ENCODE measurements at regions not wholly inside any gene's neighbourhood (a gene's known extent, or its start where the extent isn't known, plus 50 kb on each side); places are given as distances from the start of the nearest gene placed in this dataset.

DNA sequence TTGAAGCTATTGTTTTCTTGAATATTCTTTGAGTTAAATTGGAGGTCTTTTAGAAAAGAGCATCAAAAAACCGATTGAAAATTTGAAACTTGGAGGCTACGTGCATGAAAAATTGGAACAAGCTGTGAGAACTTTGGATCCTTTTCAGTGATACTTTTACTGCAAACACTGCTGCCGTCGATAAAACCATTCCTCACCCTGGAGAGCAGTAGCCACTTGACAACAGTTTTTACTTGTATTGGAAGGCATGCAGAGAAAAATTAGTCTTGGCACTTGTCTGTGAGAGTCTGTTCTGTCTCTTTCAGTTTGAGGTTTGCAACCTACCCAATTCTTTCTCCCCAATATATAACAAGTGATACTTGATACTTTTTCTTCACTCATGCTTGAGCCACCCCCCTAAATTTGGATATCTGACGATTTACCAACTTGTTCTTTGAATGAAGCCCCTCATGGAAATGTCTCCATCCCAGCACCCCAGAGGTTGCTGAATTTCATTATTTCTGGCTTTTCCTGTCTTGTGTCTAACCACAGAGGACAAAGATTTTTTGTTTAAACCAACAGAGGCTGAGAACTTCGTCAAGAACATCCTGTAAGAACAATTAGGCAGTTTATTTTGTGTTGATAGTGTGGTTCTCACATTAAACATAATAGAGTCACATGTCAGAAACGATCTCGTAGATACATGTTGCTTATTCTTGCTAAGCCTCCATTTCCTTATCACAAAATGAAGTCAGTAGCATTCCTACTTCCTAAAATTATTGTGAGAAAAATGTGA lies 307.3 kb upstream of the PLSCR5 start:
- DNase-seq (ENCODE audit: low read depth) = no peak

DNA sequence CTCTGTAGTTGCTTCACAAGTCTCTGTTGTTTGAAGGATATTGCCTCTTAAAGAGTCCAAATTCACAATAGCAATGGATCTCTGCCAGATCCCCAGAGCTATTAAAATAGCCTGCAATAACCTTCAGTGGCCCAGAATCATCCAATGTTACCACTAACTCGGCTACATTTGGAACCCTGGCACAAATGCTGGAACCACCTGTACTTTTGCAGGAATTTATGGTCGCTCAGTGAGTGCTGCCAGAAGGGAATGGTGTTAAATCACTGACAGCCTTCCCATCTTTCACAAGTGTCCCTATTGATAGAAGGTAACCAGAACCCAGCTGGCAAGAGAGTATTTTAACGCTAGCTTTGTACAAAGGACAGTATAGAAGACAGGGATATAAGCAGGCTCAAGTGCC lies 298.8 kb upstream of the PLSCR5 start:
- DNase-seq (ENCODE audit: low read depth) = no peak

- no peak for DNase-seq (ENCODE audit: low read depth)
These were observed 294.0 kb upstream of the PLSCR5 start for GRCh38 chr3:146899171-146899570.

- no peak for DNase-seq (ENCODE audit: low read depth)
These were observed 291.6 kb upstream of the PLSCR5 start for GRCh38 chr3:146896711-146897110.

DNA sequence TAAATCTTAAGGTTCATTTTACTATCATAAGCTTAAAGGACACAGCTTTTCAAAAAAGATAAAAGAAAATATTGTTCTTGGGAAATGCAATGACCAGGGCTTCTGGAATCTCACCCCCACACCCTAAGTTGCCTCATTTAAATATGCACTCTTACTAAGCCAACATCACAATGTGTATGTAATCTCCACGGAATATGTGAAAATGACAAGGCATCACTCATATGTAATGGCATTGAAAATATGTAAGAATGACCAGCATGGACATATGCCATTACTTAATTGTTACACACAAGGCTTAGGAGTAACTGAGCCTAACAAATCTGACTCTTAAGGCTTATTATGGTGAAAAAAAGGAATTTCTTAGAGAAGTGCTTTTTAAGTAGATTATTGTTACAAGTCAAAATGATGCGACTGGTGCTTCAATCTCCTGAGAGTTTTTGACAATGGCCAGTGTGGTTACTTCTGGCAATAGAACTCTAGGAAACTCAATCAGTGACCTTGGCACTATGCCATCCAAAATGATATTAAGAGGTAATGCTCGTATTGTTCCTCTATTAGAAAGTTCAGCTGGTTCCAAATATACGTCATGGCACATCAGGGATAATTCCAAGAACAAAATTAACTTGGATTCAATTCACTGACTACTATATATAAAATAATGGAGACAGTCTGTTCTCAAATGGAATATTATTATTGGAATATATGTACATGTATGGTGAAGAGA lies 290.0 kb upstream of the PLSCR5 start:
- DNase-seq (ENCODE audit: low read depth) = peak; percentile 41

GRCh38 chr3:146894406-146894805 lies 289.3 kb upstream of the PLSCR5 start:
- DNase-seq (ENCODE audit: low read depth) = no peak

GRCh38 chr3:146892041-146892440 lies 286.9 kb upstream of the PLSCR5 start:
- DNase-seq (ENCODE audit: low read depth) = no peak

DNA sequence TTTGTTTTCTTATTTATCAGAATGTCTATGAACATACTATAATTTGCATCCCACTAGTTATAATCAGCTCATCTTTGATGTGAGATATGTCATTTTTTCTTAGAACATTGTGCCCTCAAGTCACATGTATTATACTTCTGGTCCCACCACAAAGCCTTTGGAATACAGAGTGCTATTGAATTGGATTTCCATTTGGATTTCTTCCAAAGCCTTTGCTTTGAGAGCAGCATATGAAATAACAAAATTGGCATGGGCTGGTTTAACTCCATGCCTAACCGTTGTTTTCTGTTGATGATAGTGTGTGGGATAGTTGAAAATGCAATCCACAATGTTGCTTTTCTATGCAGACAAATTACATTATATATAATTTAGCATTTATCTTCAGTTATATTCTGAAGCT lies 284.5 kb upstream of the PLSCR5 start:
- no peak for DNase-seq (ENCODE audit: low read depth)

- DNase-seq (ENCODE audit: low read depth) = no peak
These were observed 283.0 kb upstream of the PLSCR5 start for GRCh38 chr3:146888176-146888575.

DNA sequence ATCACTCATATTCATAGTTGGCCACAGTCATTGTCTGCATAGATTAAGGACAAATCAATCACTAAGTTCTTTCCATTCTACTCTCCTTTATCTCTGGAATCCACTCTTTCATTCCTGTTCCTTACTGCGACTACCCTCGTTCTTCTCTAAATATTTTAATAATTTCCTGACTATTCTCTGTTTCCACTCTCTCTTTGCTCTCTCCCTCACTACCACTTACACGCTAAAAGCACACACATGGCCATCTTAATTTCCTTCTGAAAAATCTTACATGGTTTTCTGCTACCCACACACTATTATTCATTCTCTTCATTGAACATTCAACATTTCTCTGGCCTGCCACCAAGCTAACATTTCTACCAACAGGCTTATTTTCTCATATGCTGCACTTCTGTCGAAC lies 279.6 kb upstream of the PLSCR5 start:
- no peak for DNase-seq (ENCODE audit: low read depth)

- no peak for DNase-seq (ENCODE audit: low read depth)
These were observed 279.1 kb upstream of the PLSCR5 start for GRCh38 chr3:146884296-146884695.

DNA sequence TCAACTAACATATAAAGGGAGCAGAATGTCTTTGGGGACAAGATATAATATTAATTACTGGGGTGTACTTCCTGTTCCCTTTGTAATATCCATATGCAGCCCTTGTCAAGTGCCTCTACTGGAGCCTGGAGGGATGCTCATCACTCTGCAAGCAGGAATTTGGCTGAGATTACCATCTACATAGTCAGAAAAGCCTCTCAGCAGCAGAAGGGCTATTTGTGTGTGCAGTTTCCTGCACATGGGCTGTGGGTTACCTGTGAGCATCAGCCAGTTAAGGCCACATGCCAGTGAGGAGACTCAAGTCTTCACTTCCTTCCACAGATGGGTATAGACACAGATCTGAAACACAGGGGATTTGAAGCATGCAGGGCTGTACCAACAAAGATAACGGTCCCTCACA lies 278.1 kb upstream of the PLSCR5 start:
- DNase-seq (ENCODE audit: low read depth) = no peak

- DNase-seq (ENCODE audit: low read depth) = no peak
These were observed 277.0 kb upstream of the PLSCR5 start for GRCh38 chr3:146881966-146882760.

DNA sequence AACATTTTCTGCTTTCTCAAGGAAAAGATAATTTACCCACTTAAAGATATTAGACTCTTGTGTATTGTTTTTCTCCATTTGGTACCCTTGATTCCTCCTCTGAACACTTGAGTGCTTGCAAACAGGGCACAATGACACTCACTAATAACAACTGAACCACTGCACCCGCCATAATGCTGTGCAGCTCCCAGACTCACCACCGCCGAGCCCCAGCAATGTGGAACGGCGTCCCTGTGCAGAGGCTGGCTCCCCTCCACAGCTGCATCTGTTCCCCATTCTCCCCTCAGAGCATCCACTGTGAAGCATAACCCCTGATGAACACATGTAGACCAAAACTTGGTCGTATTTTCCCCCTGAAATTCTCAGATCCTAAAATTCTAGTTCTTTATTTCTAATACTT lies 276.2 kb upstream of the PLSCR5 start:
- no peak for DNase-seq (ENCODE audit: low read depth)

DNA sequence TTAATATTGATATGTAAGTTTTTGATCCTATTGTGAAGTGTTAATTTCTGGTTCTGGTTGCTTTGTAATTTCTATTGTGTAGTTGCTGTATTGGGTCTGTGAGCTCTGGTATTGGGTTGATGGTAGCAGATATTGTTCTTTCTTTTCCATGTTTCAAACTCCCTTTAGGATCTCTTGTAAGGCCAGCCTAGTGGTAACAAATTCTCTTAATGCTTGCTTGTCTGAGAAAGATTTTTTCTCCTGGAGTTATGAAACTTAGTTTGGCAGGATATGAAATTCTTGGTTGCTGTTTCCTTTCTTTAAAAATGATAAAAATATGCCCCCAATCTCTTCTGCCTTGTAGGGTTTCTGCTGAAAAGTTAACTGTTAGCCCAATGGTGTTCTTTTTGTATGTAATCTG lies 268.6 kb upstream of the PLSCR5 start:
- DNase-seq (ENCODE audit: low read depth) = no peak

GRCh38 chr3:146865175-146865755 lies 260.1 kb upstream of the PLSCR5 start:
- no peak for DNase-seq (ENCODE audit: low read depth)

DNA sequence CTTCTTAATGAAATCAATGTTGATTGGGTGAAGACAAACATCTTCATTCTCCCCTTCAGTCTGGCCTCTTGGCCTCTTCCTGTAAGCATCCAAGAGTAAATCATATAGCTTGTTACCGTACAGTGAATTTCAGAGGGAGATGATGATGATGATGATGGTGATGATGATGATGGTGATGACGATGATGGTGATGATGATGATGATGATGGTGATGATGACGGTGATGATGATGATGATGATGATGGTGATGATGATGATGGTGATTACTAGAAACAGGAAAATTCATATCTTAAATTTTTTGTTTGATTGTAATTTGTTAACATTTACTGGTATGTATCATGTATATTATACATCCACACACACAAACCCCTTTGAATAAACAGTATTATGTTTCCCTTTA lies 256.1 kb upstream of the PLSCR5 start:
- no peak for DNase-seq (ENCODE audit: low read depth)

- DNase-seq (ENCODE audit: low read depth) = no peak
These were observed 249.4 kb upstream of the PLSCR5 start for GRCh38 chr3:146854523-146854922.

GRCh38 chr3:146851665-146852064 lies 246.5 kb upstream of the PLSCR5 start:
- no peak for DNase-seq (ENCODE audit: low read depth)

GRCh38 chr3:146845361-146845760 lies 240.2 kb upstream of the PLSCR5 start:
- no peak for DNase-seq (ENCODE audit: low read depth)

- no peak for DNase-seq (ENCODE audit: low read depth)
These were observed 238.3 kb upstream of the PLSCR5 start for GRCh38 chr3:146843476-146843875.

DNA sequence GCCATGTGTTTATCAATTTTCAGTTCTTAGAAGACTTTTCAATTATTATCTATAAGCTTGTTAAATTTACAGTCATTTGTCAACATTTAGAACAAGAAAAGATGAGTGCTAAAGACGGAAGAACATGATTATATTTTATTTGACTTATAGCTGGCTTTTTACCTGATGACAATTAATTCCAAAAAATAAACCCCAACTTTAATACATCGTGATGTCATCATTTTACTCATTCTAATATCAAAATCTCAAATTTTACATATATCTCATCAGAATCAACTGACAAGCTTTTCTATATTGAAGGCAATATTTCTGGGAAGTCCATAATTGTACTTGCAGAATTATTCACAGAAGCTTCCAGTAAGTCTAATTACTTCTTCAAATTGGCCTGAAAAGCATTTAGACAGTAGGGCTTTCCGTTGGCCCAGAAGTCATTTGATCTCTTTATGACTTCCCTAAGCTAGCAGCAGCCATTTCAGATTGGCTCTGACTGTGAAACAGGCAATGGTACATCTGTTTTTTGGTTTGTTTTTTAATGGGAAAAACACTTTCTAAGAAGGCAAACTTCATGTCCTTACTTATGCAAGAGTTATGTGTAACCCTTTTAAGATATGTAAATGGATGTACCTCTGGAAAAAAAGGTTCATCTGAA lies 234.7 kb upstream of the PLSCR5 start:
- no peak for DNase-seq (ENCODE audit: low read depth)
